Peyer's patch (tissue), 4 donors: ENCODE measurements at regions not wholly inside any gene's neighbourhood (a gene's known extent, or its start where the extent isn't known, plus 50 kb on each side); places are given as distances from the start of the nearest gene placed in this dataset.
A peak's percentile ranks its signal among the peaks of the same experiment; 100 is the strongest.

Experiments used
- DNase-seq, 3 donors: peaks; one replicate each; pipeline ENCODE4 v3.0.0-alpha.2; 2017 to 2019
- H3K27ac ChIP-seq, 4 donors: fragments of 200-600 bp; sonication (generic); one replicate each; pipeline ENCODE4 v1.5.1; 2016 to 2019
- H3K27me3 ChIP-seq, 2 donors: fragments of 200-600 bp; sonication (generic); one replicate each; pipeline ENCODE4 v1.5.1; 2019
- H3K36me3 ChIP-seq, 3 donors: fragments of 200-600 bp; sonication (generic); one replicate each; pipeline ENCODE4 v1.5.1; 2016 to 2019
- H3K4me1 ChIP-seq, 4 donors: fragments of 200-600 bp; sonication (generic); one replicate each; pipeline ENCODE4 v1.5.1; 2016 to 2019
- H3K4me3 ChIP-seq, 4 donors: fragments of 200-600 bp; sonication (generic); 1 replicate in 3 of 4; 2 replicates in 1 of 4; pipeline ENCODE4 v1.5.1; 2016 to 2019; ENCODE audit warnings: mild to moderate bottlenecking in 1 of 4
- H3K9me3 ChIP-seq, 4 donors: fragments of 200-600 bp; sonication (generic); one replicate each; pipeline ENCODE4 v1.5.1; 2016 to 2019; ENCODE audit warnings: mild to moderate bottlenecking in 1 of 4
- POLR2A ChIP-seq, 2 donors: fragments of 450-650 bp; IDR thresholded peaks; one replicate each; pipeline ENCODE4 v1.5.1; 2017; ENCODE audit warnings: antibody characterized with exemption in 2 of 2, mild to moderate bottlenecking in 2 of 2, moderate library complexity in 2 of 2
- TF ChIP-seq, protein P1 (sequence below), 6 experiments: fragments of 450-650 bp in 4 of 6; fragments of 200-600 bp in 2 of 6; sonication (generic) in 1 of 6; IDR thresholded peaks; one replicate each; pipeline ENCODE4 v1.5.1; 2017 to 2019; ENCODE audit warnings: antibody characterized with exemption in 6 of 6, mild to moderate bottlenecking in 3 of 6, moderate library complexity in 1 of 6

GRCh38 chr5:89397096-89397495, 514.1 kb upstream of the MEF2C start:
- no peaks in the 10 kb centered on the region for H3K36me3 ChIP-seq

DNA sequence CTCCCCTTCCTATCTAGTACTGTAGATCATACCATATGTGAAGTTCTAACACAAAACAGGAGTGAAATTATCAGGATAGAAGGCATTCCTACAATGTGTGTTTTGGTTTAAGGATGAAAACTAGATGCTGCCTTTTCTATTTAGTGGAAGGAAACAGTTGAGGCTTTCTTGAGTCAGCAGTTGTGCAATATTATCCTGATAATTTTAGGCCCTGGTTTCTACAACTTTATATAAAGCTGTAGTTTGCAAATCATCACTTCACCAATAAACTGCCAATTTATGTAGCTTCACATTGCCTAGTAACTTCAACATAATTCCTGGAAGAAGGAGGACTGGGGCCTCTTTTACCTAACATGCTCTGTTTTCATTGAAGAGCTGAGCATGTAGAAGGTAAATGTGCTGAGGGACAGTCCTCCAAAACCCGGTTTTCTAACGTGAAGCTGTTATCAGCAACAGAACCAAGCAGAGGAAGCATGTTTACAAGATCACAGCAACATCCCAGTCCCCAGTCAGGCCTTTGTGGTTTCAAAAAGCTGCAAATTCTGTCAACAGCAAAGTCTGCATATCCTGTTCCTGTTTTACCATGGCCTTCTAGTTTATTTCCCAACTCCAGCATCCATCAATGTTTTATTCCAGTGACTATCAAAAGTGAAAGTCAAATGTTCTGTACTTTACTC, 513.4 kb upstream of the MEF2C start:
- H3K4me1 ChIP-seq = no peaks in the 10 kb centered on the region
- TF ChIP-seq, protein P1, sequence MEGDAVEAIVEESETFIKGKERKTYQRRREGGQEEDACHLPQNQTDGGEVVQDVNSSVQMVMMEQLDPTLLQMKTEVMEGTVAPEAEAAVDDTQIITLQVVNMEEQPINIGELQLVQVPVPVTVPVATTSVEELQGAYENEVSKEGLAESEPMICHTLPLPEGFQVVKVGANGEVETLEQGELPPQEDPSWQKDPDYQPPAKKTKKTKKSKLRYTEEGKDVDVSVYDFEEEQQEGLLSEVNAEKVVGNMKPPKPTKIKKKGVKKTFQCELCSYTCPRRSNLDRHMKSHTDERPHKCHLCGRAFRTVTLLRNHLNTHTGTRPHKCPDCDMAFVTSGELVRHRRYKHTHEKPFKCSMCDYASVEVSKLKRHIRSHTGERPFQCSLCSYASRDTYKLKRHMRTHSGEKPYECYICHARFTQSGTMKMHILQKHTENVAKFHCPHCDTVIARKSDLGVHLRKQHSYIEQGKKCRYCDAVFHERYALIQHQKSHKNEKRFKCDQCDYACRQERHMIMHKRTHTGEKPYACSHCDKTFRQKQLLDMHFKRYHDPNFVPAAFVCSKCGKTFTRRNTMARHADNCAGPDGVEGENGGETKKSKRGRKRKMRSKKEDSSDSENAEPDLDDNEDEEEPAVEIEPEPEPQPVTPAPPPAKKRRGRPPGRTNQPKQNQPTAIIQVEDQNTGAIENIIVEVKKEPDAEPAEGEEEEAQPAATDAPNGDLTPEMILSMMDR (IDR thresholded peaks at IDR 0.05) = no peak
- TF ChIP-seq POLR2A (IDR thresholded peaks at IDR 0.05) = no peak
- peak overlapping the region in 3 of 4 donors; percentile 27 to 40 (median 36) for H3K27ac ChIP-seq
- H3K9me3 ChIP-seq = no peaks in the 10 kb centered on the region
- H3K4me3 ChIP-seq = no peak overlapping the region
- no peaks in the 10 kb centered on the region for H3K27me3 ChIP-seq
- DNase-seq = peak in 1 of 3 donors; percentile 24
- no peaks in the 10 kb centered on the region for H3K36me3 ChIP-seq

More at GRCh38 chr5:89397096-89397495, 514.1 kb upstream of the MEF2C start:
- DNase-seq = no peak
- H3K9me3 ChIP-seq = no peaks in the 10 kb centered on the region
- H3K4me1 ChIP-seq = no peaks in the 10 kb centered on the region
- no peak overlapping the region for H3K4me3 ChIP-seq
- TF ChIP-seq, protein P1 (IDR thresholded peaks at IDR 0.05) = no peak
- no peak for TF ChIP-seq POLR2A (IDR thresholded peaks at IDR 0.05)
- H3K27ac ChIP-seq = peak overlapping the region in 2 of 4 donors; percentile 27 to 40
- H3K27me3 ChIP-seq = no peaks in the 10 kb centered on the region

DNA sequence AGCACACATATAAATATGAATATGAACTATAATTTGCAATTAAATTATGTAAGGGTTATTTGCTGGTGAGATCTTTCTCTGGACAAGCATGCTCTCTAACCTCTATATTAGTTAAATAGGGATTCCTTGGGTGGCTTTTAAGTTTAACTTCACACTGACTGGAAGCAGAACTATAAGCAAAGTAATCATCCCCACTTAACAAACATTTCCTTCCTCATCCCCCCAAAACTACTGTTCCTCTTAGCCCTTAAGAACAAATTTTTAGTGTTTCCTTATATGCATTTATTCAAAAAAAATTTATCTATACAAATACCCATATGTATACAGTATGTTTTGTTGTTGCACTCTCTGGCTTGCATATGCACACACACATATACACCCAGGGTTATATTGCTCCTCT, 512.1 kb upstream of the MEF2C start:
- H3K36me3 ChIP-seq = no peaks in the 10 kb centered on the region

DNA sequence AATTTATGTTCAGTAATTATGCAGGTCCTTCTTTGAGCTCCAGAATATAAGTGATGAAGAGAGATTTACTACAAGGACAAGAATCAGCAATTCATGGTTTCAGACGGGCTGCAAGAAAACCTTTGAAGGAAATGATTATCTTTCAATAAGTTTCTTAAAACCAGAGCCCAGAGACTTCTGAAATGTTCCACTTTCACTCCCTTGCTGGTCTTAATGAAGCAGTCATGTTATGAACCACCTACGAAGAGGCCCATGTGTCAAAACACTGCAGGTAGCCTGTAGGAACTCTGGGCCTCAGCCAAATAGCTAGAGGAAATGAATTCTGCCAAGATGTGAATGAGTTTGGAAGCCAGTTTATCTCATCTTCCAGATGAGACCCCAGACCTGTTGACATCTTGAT, 505.9 kb upstream of the MEF2C start:
- H3K4me1 ChIP-seq = no peaks in the 10 kb centered on the region
- no peaks in the 10 kb centered on the region for H3K9me3 ChIP-seq
- no peak overlapping the region for H3K27ac ChIP-seq
- no peak for DNase-seq
- H3K4me3 ChIP-seq = no peak overlapping the region
- no peaks in the 10 kb centered on the region for H3K27me3 ChIP-seq
- TF ChIP-seq, protein P1 (IDR thresholded peaks at IDR 0.05) = no peak
- no peak for TF ChIP-seq POLR2A (IDR thresholded peaks at IDR 0.05)
- no peaks in the 10 kb centered on the region for H3K36me3 ChIP-seq

More for the DNA sequence above, 512.1 kb upstream of the MEF2C start:
- no peaks in the 10 kb centered on the region for H3K9me3 ChIP-seq
- TF ChIP-seq, protein P1 (IDR thresholded peaks at IDR 0.05) = no peak
- TF ChIP-seq POLR2A (IDR thresholded peaks at IDR 0.05) = no peak
- no peak for DNase-seq
- H3K4me1 ChIP-seq = no peaks in the 10 kb centered on the region
- H3K27me3 ChIP-seq = no peaks in the 10 kb centered on the region
- H3K4me3 ChIP-seq = no peak overlapping the region
- no peak overlapping the region for H3K27ac ChIP-seq

GRCh38 chr5:89384391-89384790, 501.4 kb upstream of the MEF2C start:
- TF ChIP-seq, protein P1 (IDR thresholded peaks at IDR 0.05) = no peak
- TF ChIP-seq POLR2A (IDR thresholded peaks at IDR 0.05) = no peak

More at GRCh38 chr5:89384391-89384790, 501.4 kb upstream of the MEF2C start:
- no peak for DNase-seq
- H3K36me3 ChIP-seq = no peaks in the 10 kb centered on the region
- no peaks in the 10 kb centered on the region for H3K4me1 ChIP-seq
- H3K27me3 ChIP-seq = no peaks in the 10 kb centered on the region
- H3K9me3 ChIP-seq = no peaks in the 10 kb centered on the region
- no peak overlapping the region for H3K4me3 ChIP-seq
- no peak overlapping the region for H3K27ac ChIP-seq
